NT2/D1 (cell line): ENCODE measurements at regions not wholly inside any gene's neighbourhood (a gene's known extent, or its start where the extent isn't known, plus 50 kb on each side); places are given as distances from the start of the nearest gene placed in this dataset.

Experiments used
- YY1 ChIP-seq: IDR thresholded peaks from 2 replicates; pipeline ENCODE4 v1.6.1; 2011; ENCODE audit not compliant: insufficient read length, insufficient read depth
- ZNF274 ChIP-seq: IDR thresholded peaks from 2 replicates; pipeline ENCODE4 v1.6.1; 2011; ENCODE audit warnings: mild to moderate bottlenecking, low read depth, low read length

DNA sequence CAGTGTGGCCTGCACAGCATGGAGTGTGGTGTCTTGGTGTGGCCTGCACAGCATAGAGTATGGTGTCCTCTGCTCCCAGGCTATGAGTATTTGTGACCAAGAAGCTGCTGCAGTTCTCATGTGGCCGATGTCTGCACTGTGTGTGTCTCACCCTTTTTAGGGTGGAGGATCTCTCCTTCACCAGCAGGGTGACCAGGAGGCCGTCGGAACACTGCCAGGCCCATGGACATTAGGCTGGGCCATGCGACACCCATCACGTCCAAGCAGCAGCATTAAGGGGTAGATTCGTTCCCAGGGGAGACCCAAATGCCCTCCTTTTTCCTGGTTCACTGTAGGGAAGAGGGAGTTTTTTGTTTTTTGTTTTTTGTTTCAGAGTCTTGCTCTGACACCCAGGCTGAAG is 115.3 kb upstream of the SPIN1 start:
- TF ChIP-seq ZNF274 (no peak), YY1 (no peak)
